Mesendoderm (in vitro differentiated cells): ENCODE measurements at regions not wholly inside any gene's neighbourhood (a gene's known extent, or its start where the extent isn't known, plus 50 kb on each side); places are given as distances from the start of the nearest gene placed in this dataset.

Experiments
- DNase-seq: peaks from one replicate; pipeline ENCODE4 v3.0.0; 2013
- H2AK5ac ChIP-seq: 2 replicates; pipeline ENCODE4 v1.6.1; 2013; ENCODE audit warnings: low read length, inconsistent platforms
- H2BK120ac ChIP-seq: 2 replicates; pipeline ENCODE4 v1.6.1; 2013; ENCODE audit warnings: low read depth, mild to moderate bottlenecking, low read length, moderate library complexity, mixed read lengths
- H2BK15ac ChIP-seq: replicated peaks from 2 replicates; pipeline ENCODE4 v1.6.1; 2013; ENCODE audit warnings: low read depth, mild to moderate bottlenecking, moderate library complexity
- H2BK5ac ChIP-seq: 2 replicates; pipeline ENCODE4 v1.6.1; 2013; ENCODE audit warnings: low read length, inconsistent platforms
- H3K18ac ChIP-seq: 2 replicates; pipeline ENCODE4 v1.6.1; 2013; ENCODE audit warnings: mild to moderate bottlenecking, low read length, mixed read lengths
- H3K23ac ChIP-seq: one replicate; pipeline ENCODE4 v1.6.1; 2013; ENCODE audit warnings: low read length
- H3K27ac ChIP-seq: 2 replicates; pipeline ENCODE4 v1.5.1; 2013; ENCODE audit warnings: low read depth, mild to moderate bottlenecking, inconsistent platforms, low read length, moderate library complexity
- H3K27me3 ChIP-seq: 2 replicates; pipeline ENCODE4 v1.6.1; 2013; ENCODE audit warnings: low read length, control low read depth, mild to moderate bottlenecking, inconsistent platforms; ENCODE audit not compliant: insufficient read depth, poor library complexity
- H3K36me3 ChIP-seq: 2 replicates; pipeline ENCODE4 v1.6.1; 2013; ENCODE audit warnings: low read length, inconsistent platforms; ENCODE audit not compliant: control insufficient read depth, insufficient read depth
- H3K4ac ChIP-seq: one replicate; pipeline ENCODE4 v1.6.1; 2013; ENCODE audit warnings: low read depth, mild to moderate bottlenecking, low read length, moderate library complexity
- H3K4me1 ChIP-seq: 2 replicates; pipeline ENCODE4 v1.6.1; 2013; ENCODE audit warnings: low read depth, low read length, inconsistent platforms; ENCODE audit not compliant: control insufficient read depth
- H3K4me2 ChIP-seq: 2 replicates; pipeline ENCODE4 v1.6.1; 2013; ENCODE audit warnings: low read length
- H3K4me3 ChIP-seq: 2 replicates; pipeline ENCODE4 v1.5.1; 2013; ENCODE audit warnings: mild to moderate bottlenecking, low read length
- H3K56ac ChIP-seq: one replicate; pipeline ENCODE4 v1.6.1; 2013; ENCODE audit warnings: low read length
- H3K79me1 ChIP-seq: 2 replicates; pipeline ENCODE4 v1.6.1; 2013; ENCODE audit warnings: low read length, inconsistent platforms
- H3K79me2 ChIP-seq: 2 replicates; pipeline ENCODE4 v1.6.1; 2013; ENCODE audit warnings: mild to moderate bottlenecking, low read length; ENCODE audit not compliant: control insufficient read depth, insufficient read depth
- H3K9ac ChIP-seq: 2 replicates; pipeline ENCODE4 v1.6.1; 2013; ENCODE audit warnings: low read length, inconsistent platforms
- H4K5ac ChIP-seq: one replicate; pipeline ENCODE4 v1.6.1; 2013; ENCODE audit warnings: low read length
- H4K8ac ChIP-seq: one replicate; pipeline ENCODE4 v1.6.1; 2013; ENCODE audit warnings: low read depth, mild to moderate bottlenecking, control low read depth, low read length, moderate library complexity
- WGBS: extraction: QIAGEN DNeasy Blood & Tissue Kit; methylation state at CpG from one replicate; pipeline ENCODE4 v1.1.7; 2013; ENCODE audit warnings: low lambda C conversion rate, missing lambda C conversion rate; ENCODE audit not compliant: insufficient coverage; ENCODE audit errors: extremely low coverage; 5-methylcytosine and 5-hydroxymethylcytosine counted together

DNA sequence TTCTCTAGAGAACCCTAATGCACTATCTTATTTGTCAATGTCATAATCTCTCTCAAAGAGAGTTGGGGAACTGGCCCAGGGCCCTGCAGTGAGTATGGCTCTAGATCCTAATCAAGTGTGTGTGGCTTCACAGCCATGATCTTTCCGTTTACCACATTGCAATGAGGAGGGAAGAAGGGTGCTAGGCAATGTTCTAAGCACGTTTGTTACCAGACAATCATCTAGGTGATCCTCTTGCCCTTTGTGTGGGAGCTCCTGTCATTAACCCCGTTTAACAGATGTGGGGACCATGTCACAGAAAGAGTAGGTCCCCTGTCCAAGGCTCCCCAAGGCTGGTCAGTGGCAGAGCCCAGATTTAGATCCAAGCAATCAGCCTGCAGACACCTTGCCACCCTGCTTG lies 128.2 kb upstream of the IRX4 start:
- Histone ChIP-seq H3K36me3 (no peaks in the 10 kb centered on the region), H3K79me1 (no peaks in the 10 kb centered on the region), H3K9ac (no peak overlapping the region), H3K4ac (no peak overlapping the region), H2AK5ac (no peak overlapping the region), H3K27ac (no peak overlapping the region), H2BK5ac (no peak overlapping the region), H3K56ac (no peak overlapping the region), H4K8ac (no peak overlapping the region), H3K4me1 (no peaks in the 10 kb centered on the region), H3K23ac (no peak overlapping the region), H3K4me3 (no peak overlapping the region), H3K27me3 (no peaks in the 10 kb centered on the region), H3K79me2 (no peaks in the 10 kb centered on the region), H2BK120ac (no peak overlapping the region), H3K18ac (no peak overlapping the region), H4K5ac (no peak overlapping the region), H3K4me2 (no peak overlapping the region), H2BK15ac (no peak overlapping the region)
- DNase-seq: no peak
- no CpG with 5 or more reads among the region's 3 CpGs for WGBS

- Histone ChIP-seq H3K9ac (no peak overlapping the region), H2AK5ac (no peak overlapping the region), H2BK5ac (no peak overlapping the region), H3K27me3 (no peaks in the 10 kb centered on the region), H3K4ac (no peak overlapping the region), H3K56ac (no peak overlapping the region), H3K79me1 (no peaks in the 10 kb centered on the region), H3K36me3 (no peaks in the 10 kb centered on the region), H2BK15ac (no peak overlapping the region), H3K27ac (no peak overlapping the region), H3K79me2 (no peaks in the 10 kb centered on the region), H3K4me2 (no peak overlapping the region), H3K4me3 (no peak overlapping the region), H2BK120ac (no peak overlapping the region), H3K18ac (no peak overlapping the region), H3K4me1 (no peaks in the 10 kb centered on the region), H4K5ac (no peak overlapping the region), H4K8ac (no peak overlapping the region), H3K23ac (no peak overlapping the region)
- DNase-seq: no peak
- no CpG with 5 or more reads among the region's 22 CpGs for WGBS
These were observed 127.5 kb upstream of the IRX4 start for GRCh38 chr5:2009986-2010914.

DNA sequence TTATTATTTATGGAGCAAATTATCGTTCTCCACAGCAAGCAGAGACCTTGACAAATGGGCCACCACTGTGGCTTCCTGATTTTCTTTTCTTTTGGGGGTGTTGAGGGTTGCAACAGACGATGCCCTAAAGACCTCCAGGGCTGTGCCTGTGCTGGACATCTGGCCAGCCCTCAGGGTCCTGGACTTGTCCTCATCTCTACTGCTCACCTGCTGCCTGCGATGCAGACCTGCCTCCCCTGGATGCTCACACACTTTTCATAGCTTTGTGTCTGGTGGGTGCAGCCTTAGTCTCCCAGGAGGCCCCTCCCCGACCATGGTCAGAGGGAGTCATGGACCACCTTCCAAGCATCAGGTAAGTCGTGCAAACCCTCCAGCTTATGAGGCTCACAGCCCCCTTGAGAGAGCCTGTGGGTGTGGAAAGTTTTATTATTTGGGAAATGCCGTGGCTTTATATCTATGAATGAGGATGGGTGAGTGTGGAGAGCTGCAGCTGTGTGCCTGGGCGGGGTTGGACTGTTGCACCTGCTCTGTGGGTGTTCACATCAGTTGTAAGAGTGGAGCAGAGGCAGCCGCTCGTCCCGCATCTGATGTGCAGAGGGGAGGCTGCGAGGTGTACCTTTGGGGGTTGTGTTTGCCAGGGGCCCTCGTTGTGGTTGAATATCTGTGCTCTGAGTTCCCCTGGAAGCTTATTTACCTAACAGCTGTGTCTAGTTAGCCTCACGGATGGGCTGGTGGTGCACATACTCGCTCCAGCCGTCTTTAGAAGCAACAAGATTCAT lies 126.3 kb upstream of the IRX4 start:
- H2AK5ac ChIP-seq: no peak overlapping the region
- H4K8ac ChIP-seq: no peak overlapping the region
- no peak overlapping the region for H3K27ac ChIP-seq
- no peak overlapping the region for H2BK15ac ChIP-seq
- no peak overlapping the region for H2BK120ac ChIP-seq
- no peak for DNase-seq
- no peak overlapping the region for H3K4me2 ChIP-seq
- no peak overlapping the region for H3K4me3 ChIP-seq
- WGBS: no CpG with 5 or more reads among the region's 15 CpGs
- no peak overlapping the region for H3K9ac ChIP-seq
- H3K4me1 ChIP-seq: no peaks in the 10 kb centered on the region
- no peaks in the 10 kb centered on the region for H3K79me2 ChIP-seq
- H3K18ac ChIP-seq: no peak overlapping the region
- no peak overlapping the region for H3K56ac ChIP-seq
- no peaks in the 10 kb centered on the region for H3K27me3 ChIP-seq
- H3K79me1 ChIP-seq: no peaks in the 10 kb centered on the region
- no peak overlapping the region for H3K4ac ChIP-seq
- H3K23ac ChIP-seq: no peak overlapping the region
- H4K5ac ChIP-seq: no peak overlapping the region
- no peak overlapping the region for H2BK5ac ChIP-seq
- no peaks in the 10 kb centered on the region for H3K36me3 ChIP-seq

GRCh38 chr5:2007878-2008501 lies 125.3 kb upstream of the IRX4 start:
- Histone ChIP-seq H3K9ac (no peak overlapping the region), H3K79me2 (no peaks in the 10 kb centered on the region), H3K27ac (no peak overlapping the region), H3K23ac (no peak overlapping the region), H3K79me1 (no peaks in the 10 kb centered on the region), H2BK5ac (no peak overlapping the region), H3K18ac (no peak overlapping the region), H3K36me3 (no peaks in the 10 kb centered on the region), H4K8ac (no peak overlapping the region), H3K27me3 (no peaks in the 10 kb centered on the region), H2BK120ac (no peak overlapping the region), H3K4ac (no peak overlapping the region), H3K4me1 (no peaks in the 10 kb centered on the region), H2BK15ac (no peak overlapping the region), H3K4me3 (no peak overlapping the region), H4K5ac (no peak overlapping the region), H2AK5ac (no peak overlapping the region), H3K56ac (no peak overlapping the region), H3K4me2 (no peak overlapping the region)
- WGBS: no CpG with 5 or more reads among the region's 35 CpGs
- DNase-seq: no peak

GRCh38 chr5:2007496-2007877 lies 124.8 kb upstream of the IRX4 start:
- Histone ChIP-seq H2BK120ac (no peak overlapping the region), H3K4me2 (no peak overlapping the region), H3K23ac (no peak overlapping the region), H2AK5ac (no peak overlapping the region), H2BK15ac (no peak overlapping the region), H3K9ac (no peak overlapping the region), H3K4ac (no peak overlapping the region), H3K18ac (no peak overlapping the region), H3K27me3 (no peaks in the 10 kb centered on the region), H3K56ac (no peak overlapping the region), H3K36me3 (no peaks in the 10 kb centered on the region), H4K5ac (no peak overlapping the region), H3K4me1 (no peaks in the 10 kb centered on the region), H3K79me1 (no peaks in the 10 kb centered on the region), H3K79me2 (no peaks in the 10 kb centered on the region), H3K4me3 (no peak overlapping the region), H4K8ac (no peak overlapping the region), H2BK5ac (no peak overlapping the region), H3K27ac (no peak overlapping the region)
- DNase-seq: no peak
- no CpG with 5 or more reads among the region's 24 CpGs for WGBS
